ENCODE measurements at regions not wholly inside any gene's neighbourhood (a gene's known extent, or its start where the extent isn't known, plus 50 kb on each side); places are given as distances from the start of the nearest gene placed in this dataset.

GRCh38 chr13:81738364-81738763 is 1397.4 kb upstream of the SPRY2 start:
- DNase-seq, result no peak

GRCh38 chr13:81726037-81726726 is 1385.3 kb upstream of the SPRY2 start:
- DNase-seq, result no peak

- no peak for DNase-seq
These were observed 1381.5 kb upstream of the SPRY2 start for GRCh38 chr13:81722456-81722855.

GRCh38 chr13:81721400-81721799 is 1380.5 kb upstream of the SPRY2 start:
- DNase-seq, result no peak

- no peak for DNase-seq
These were observed 1373.6 kb upstream of the SPRY2 start for GRCh38 chr13:81714513-81714912.

GRCh38 chr13:81713201-81713600 is 1372.3 kb upstream of the SPRY2 start:
- no peak for DNase-seq

GRCh38 chr13:81697826-81698225 is 1356.9 kb upstream of the SPRY2 start:
- no peak for DNase-seq

GRCh38 chr13:81686877-81687276 is 1346.0 kb upstream of the SPRY2 start:
- no peak for DNase-seq

GRCh38 chr13:81683521-81683920 is 1342.6 kb upstream of the SPRY2 start:
- no peak for DNase-seq

- no peak for DNase-seq
These were observed 1341.2 kb upstream of the SPRY2 start for GRCh38 chr13:81682081-81682630.

GRCh38 chr13:81677857-81678256 is 1336.9 kb upstream of the SPRY2 start:
- no peak for DNase-seq

GRCh38 chr13:81676008-81676407 is 1335.1 kb upstream of the SPRY2 start:
- no peak for DNase-seq

- DNase-seq, result no peak
These were observed 1330.1 kb upstream of the SPRY2 start for GRCh38 chr13:81671064-81671463.

GRCh38 chr13:81670048-81670447 is 1329.1 kb upstream of the SPRY2 start:
- no peak for DNase-seq

- no peak for DNase-seq
These were observed 1323.9 kb upstream of the SPRY2 start for GRCh38 chr13:81664872-81665271.

GRCh38 chr13:81659984-81660383 is 1319.1 kb upstream of the SPRY2 start:
- DNase-seq, result no peak

- no peak for DNase-seq
These were observed 1317.9 kb upstream of the SPRY2 start for GRCh38 chr13:81658598-81659370.

- DNase-seq, result no peak
These were observed 1299.2 kb upstream of the SPRY2 start for GRCh38 chr13:81639984-81640582.

- no peak for DNase-seq
These were observed 1296.5 kb upstream of the SPRY2 start for GRCh38 chr13:81637457-81637856.

GRCh38 chr13:81636120-81636519 is 1295.2 kb upstream of the SPRY2 start:
- DNase-seq, result no peak

- DNase-seq, result no peak
These were observed 1274.1 kb upstream of the SPRY2 start for GRCh38 chr13:81615031-81615430.

- DNase-seq, result no peak
These were observed 1269.7 kb upstream of the SPRY2 start for GRCh38 chr13:81610644-81611043.

- no peak for DNase-seq
These were observed 1268.4 kb upstream of the SPRY2 start for GRCh38 chr13:81609335-81609734.

- no peak for DNase-seq
These were observed 1265.1 kb upstream of the SPRY2 start for GRCh38 chr13:81606074-81606473.

Measured in T-helper 1 cell (primary cell).